Neural cell (in vitro differentiated cells): ENCODE measurements at regions not wholly inside any gene's neighbourhood (a gene's known extent, or its start where the extent isn't known, plus 50 kb on each side); places are given as distances from the start of the nearest gene placed in this dataset.

Experiments used
- CTCF ChIP-seq: fragments of 450-650 bp; IDR thresholded peaks from 2 replicates; pipeline ENCODE4 v1.5.1; 2014; ENCODE audit warnings: antibody characterized with exemption, mild to moderate bottlenecking, moderate library complexity; ENCODE audit not compliant: poor library complexity, severe bottlenecking
- POLR2AphosphoS5 ChIP-seq: IDR thresholded peaks from 2 replicates; pipeline ENCODE4 v1.6.1; 2012
- RAD21 ChIP-seq: fragments of 450-650 bp; conservative IDR thresholded peaks from 2 replicates; pipeline ENCODE4 v1.6.1; 2014; ENCODE audit warnings: antibody characterized with exemption, mild to moderate bottlenecking, moderate library complexity
- TAF1 ChIP-seq: IDR thresholded peaks from 2 replicates; pipeline ENCODE4 v1.6.1; 2012; ENCODE audit warnings: low read depth

GRCh38 chr5:143645356-143645755 is 166.6 kb upstream of the HMHB1 start:
- TF ChIP-seq CTCF = no peak
- no peak for TF ChIP-seq TAF1
- TF ChIP-seq POLR2AphosphoS5 = no peak
- no peak for TF ChIP-seq RAD21
